Hepatocyte (in vitro differentiated cells): ENCODE measurements at regions not wholly inside any gene's neighbourhood (a gene's known extent, or its start where the extent isn't known, plus 50 kb on each side); places are given as distances from the start of the nearest gene placed in this dataset.

Experiments used
- CTCF ChIP-seq: fragments of 200-600 bp; sonication (generic); IDR thresholded peaks from 2 replicates; pipeline ENCODE4 v1.5.1; 2016; ENCODE audit warnings: antibody characterized with exemption, mild to moderate bottlenecking; ENCODE audit not compliant: poor library complexity
- EZH2phosphoT487 ChIP-seq: fragments of 200-600 bp; sonication (generic); IDR thresholded peaks from one replicate; pipeline ENCODE4 v1.6.1; 2018; ENCODE audit warnings: antibody characterized with exemption, mild to moderate bottlenecking, low read depth, moderate library complexity; ENCODE audit not compliant: unreplicated experiment, severe bottlenecking

DNA sequence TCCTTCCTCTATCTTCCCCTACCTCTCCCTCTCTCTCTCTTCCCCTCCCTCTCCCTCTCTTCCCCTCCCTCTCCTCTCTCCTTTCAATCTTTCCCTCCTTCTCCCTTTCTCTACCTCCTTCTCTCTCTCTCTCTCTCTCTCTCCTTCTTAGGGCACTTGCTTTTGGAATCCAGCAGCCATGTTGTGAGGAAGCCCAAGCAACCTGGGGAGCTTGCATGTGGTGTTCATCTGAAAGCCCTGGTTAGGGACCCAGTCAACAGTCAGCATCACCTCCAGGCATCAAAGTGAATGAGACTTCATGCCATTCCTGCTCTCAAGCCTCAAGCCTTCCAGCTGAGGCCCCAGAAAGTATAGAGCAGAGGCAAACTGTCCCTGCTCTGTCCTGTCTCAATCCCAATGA, 65.6 kb upstream of the SHISAL1 start:
- TF ChIP-seq CTCF, result no peak
- no peak for TF ChIP-seq EZH2phosphoT487
